ENCODE measurements at regions not wholly inside any gene's neighbourhood (a gene's known extent, or its start where the extent isn't known, plus 50 kb on each side); places are given as distances from the start of the nearest gene placed in this dataset.

DNA sequence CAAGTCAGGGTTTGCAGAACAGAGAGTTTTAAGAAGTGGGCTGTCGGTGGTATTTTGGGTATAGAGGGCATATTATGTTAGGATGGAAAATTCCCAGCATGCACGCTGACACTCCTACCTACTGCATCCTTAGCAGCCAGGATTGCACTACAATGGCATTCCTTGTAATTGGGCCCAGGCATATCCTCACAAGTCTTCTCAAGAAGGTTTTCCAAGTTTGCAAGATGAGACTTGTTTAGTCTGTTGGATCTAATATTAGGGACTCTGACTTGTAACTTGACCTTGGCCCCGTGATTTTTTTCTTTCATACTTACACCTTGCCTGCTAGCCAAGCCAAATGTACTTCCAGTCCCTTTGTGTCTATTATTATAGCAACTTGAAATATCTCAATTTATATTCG, 335.7 kb upstream of the HTR2A start:
- TF ChIP-seq MAX (IDR thresholded peaks at IDR 0.05; ENCODE audit: low read depth, low read length) (no peak), CTCF (IDR thresholded peaks at IDR 0.05; ENCODE audit: low read depth, low read length) (no peak)

Measured in NB4 (cell line).